ENCODE measurements at regions not wholly inside any gene's neighbourhood (a gene's known extent, or its start where the extent isn't known, plus 50 kb on each side); places are given as distances from the start of the nearest gene placed in this dataset.

GRCh38 chr4:63563288-63564014 is 845.8 kb downstream of the TECRL start:
- TF ChIP-seq CTCF (conservative IDR thresholded peaks at IDR 0.05; ENCODE audit: low read depth in 2 of 2) = peak; percentile 36 to 64
- TF ChIP-seq CREB1 (CRISPR knock-in tag; IDR thresholded peaks at IDR 0.05; ENCODE audit: low read depth) = no peak
- Histone ChIP-seq H2AFZ (peak overlapping the region; percentile 52), H3K27ac (ENCODE audit: low read depth) (no peak overlapping the region), H3K4me1 (ENCODE audit: insufficient read depth) (no peaks in the 10 kb centered on the region), H3K9me2 (ENCODE audit: insufficient read depth) (peaks cover 3% of the 10 kb centered on the region; the same call in 1 of the 2 replicates), H3K4me2 (no peak overlapping the region), H3K79me2 (replicated peaks; ENCODE audit: insufficient read depth) (no peaks in the 10 kb centered on the region), H3K36me3 (ENCODE audit: insufficient read depth) (no peaks in the 10 kb centered on the region; the same call in 1 of the 2 replicates), H3K27me3 (ENCODE audit: insufficient read depth) (no peaks in the 10 kb centered on the region), H4K20me1 (replicated peaks; ENCODE audit: insufficient read depth) (no peaks in the 10 kb centered on the region), H3K4me3 (no peak overlapping the region), H3F3A (replicated peaks; ENCODE audit: low read depth) (no peaks in the 10 kb centered on the region)
- DNase-seq (ENCODE audit: low spot score) (peak; percentile 27), ATAC-seq (peak; percentile 41; the same call in 2 of the 3 replicates)
- Mint-ChIP-seq H3K4me3 (no peak overlapping the region), H3K9me3 (peaks cover 32% of the 10 kb centered on the region), H3K36me3 (ENCODE audit: low read depth) (peaks cover 13% of the 10 kb centered on the region; the same call in 2 of the 3 replicates), H3K4me1 (no peaks in the 10 kb centered on the region), H3K27ac (no peak overlapping the region), H3K27me3 (ENCODE audit: insufficient read depth, low read depth, poor library complexity) (no peaks in the 10 kb centered on the region)

GRCh38 chr4:63558709-63559108 is 850.5 kb downstream of the TECRL start:
- no peaks in the 10 kb centered on the region for H3K4me1 ChIP-seq (ENCODE audit: insufficient read depth)
- Mint-ChIP-seq H3K27me3 (ENCODE audit: insufficient read depth, low read depth, poor library complexity) (no peaks in the 10 kb centered on the region), H3K27ac (no peak overlapping the region), H3K4me3 (no peak overlapping the region), H3K4me1 (no peaks in the 10 kb centered on the region), H3K36me3 (ENCODE audit: low read depth) (peaks cover 7% of the 10 kb centered on the region; the same call in 2 of the 3 replicates), H3K9me3 (peaks cover 12% of the 10 kb centered on the region; the same call in 2 of the 3 replicates)
- no peak overlapping the region for H3K4me2 ChIP-seq
- no peaks in the 10 kb centered on the region for H3F3A ChIP-seq (replicated peaks; ENCODE audit: low read depth)
- no peak overlapping the region for H3K4me3 ChIP-seq
- H3K36me3 ChIP-seq (ENCODE audit: insufficient read depth) = no peaks in the 10 kb centered on the region; the same call in 1 of the 2 replicates
- DNase-seq (ENCODE audit: low spot score) (no peak), ATAC-seq (no peak)
- no peaks in the 10 kb centered on the region for H3K27me3 ChIP-seq (ENCODE audit: insufficient read depth)
- no peaks in the 10 kb centered on the region for H3K79me2 ChIP-seq (replicated peaks; ENCODE audit: insufficient read depth)
- no peaks in the 10 kb centered on the region; the same call in 1 of the 2 replicates for H4K20me1 ChIP-seq (replicated peaks; ENCODE audit: insufficient read depth)
- no peak overlapping the region for H2AFZ ChIP-seq
- no peak overlapping the region for H3K27ac ChIP-seq (ENCODE audit: low read depth)
- TF ChIP-seq REST (IDR thresholded peaks at IDR 0.05; ENCODE audit: unreplicated experiment) = no peak
- no peak for TF ChIP-seq ZNF331 (CRISPR knock-in tag; IDR thresholded peaks at IDR 0.05; ENCODE audit: low read depth)
- TF ChIP-seq CREB1 (CRISPR knock-in tag; IDR thresholded peaks at IDR 0.05; ENCODE audit: low read depth) = no peak
- H3K9me2 ChIP-seq (ENCODE audit: insufficient read depth) = peaks cover 4% of the 10 kb centered on the region; the same call in 1 of the 2 replicates
